Caco-2 (cell line): ENCODE measurements at regions not wholly inside any gene's neighbourhood (a gene's known extent, or its start where the extent isn't known, plus 50 kb on each side); places are given as distances from the start of the nearest gene placed in this dataset.

ENCODE experiments used
- BruUV-seq: library from RNA; stranded (reverse); fragments of 400-500 nt; replicated peaks from 2 replicates; lab custom pipeline; 2021; lab: Mats Ljungman, UMichigan
- CTCF ChIA-PET: fragments of 300-600 bp; sonication (Branson Sonifier 250); formaldehyde crosslinking; loops from one replicate; lab custom pipeline; 2022; ENCODE audit warnings: antibody characterized with exemption; lab: Charles Lee
- POLR2A ChIA-PET: fragments of 300-600 bp; sonication (Branson Sonifier 250); formaldehyde crosslinking; loops from one replicate; lab custom pipeline; 2022; ENCODE audit warnings: antibody characterized with exemption; lab: Charles Lee
- DNase-seq, 2 experiments: peaks; one replicate each; pipeline versions ENCODE4 v3.0.0 to v3.0.0-alpha.2; 2020 to 2022
- H3K27me3 ChIP-seq: replicated peaks from 2 replicates; pipeline ENCODE4 v1.6.0; 2011; ENCODE audit warnings: low read length; ENCODE audit not compliant: control insufficient read depth, insufficient read depth
- H3K36me3 ChIP-seq: 2 replicates; pipeline ENCODE4 v1.5.1; 2011; ENCODE audit warnings: low read length; ENCODE audit not compliant: control insufficient read depth, insufficient read depth
- H3K4me1 ChIP-seq: fragments of 250-450 bp; sonication (Bioruptor Pico); 2 replicates; pipeline ENCODE4 v1.5.1; 2020; ENCODE audit warnings: mild to moderate bottlenecking
- H3K4me3 ChIP-seq: 2 replicates; pipeline ENCODE4 v1.5.1; 2011; ENCODE audit warnings: low read depth, mild to moderate bottlenecking, control low read depth, low read length
- H3K9me3 ChIP-seq: fragments of 250-450 bp; sonication (Bioruptor Pico); 2 replicates; pipeline ENCODE4 v1.5.1; 2020; ENCODE audit warnings: mild to moderate bottlenecking, moderate library complexity
- H3K27ac Mint-ChIP-seq: one replicate; pipeline ENCODE4 v1.8.0; 2022; ENCODE audit warnings: mixed read lengths; ENCODE audit not compliant: unreplicated experiment
- H3K27me3 Mint-ChIP-seq: one replicate; pipeline ENCODE4 v1.8.0; 2022; ENCODE audit warnings: mixed read lengths; ENCODE audit not compliant: insufficient read depth, unreplicated experiment
- H3K36me3 Mint-ChIP-seq: one replicate; pipeline ENCODE4 v1.8.0; 2022; ENCODE audit warnings: mild to moderate bottlenecking, mixed read lengths; ENCODE audit not compliant: insufficient read depth, unreplicated experiment
- H3K4me1 Mint-ChIP-seq: one replicate; pipeline ENCODE4 v1.8.0; 2022; ENCODE audit warnings: low read depth, mixed read lengths; ENCODE audit not compliant: unreplicated experiment
- H3K4me3 Mint-ChIP-seq: one replicate; pipeline ENCODE4 v1.8.0; 2022; ENCODE audit warnings: mild to moderate bottlenecking, moderate library complexity, mixed read lengths; ENCODE audit not compliant: unreplicated experiment
- H3K9me3 Mint-ChIP-seq: one replicate; pipeline ENCODE4 v1.8.0; 2022; ENCODE audit warnings: mixed read lengths; ENCODE audit not compliant: unreplicated experiment
- CTCF ChIP-seq, 2 experiments: fragments of 200-600 bp in 1 of 2; IDR thresholded peaks; 1 replicate in 1 of 2; 2 replicates in 1 of 2; pipeline versions ENCODE4 v1.5.1 to v1.8.0; 2011 to 2022; ENCODE audit warnings: antibody characterized with exemption in 1 of 2, control low read depth in 1 of 2, inconsistent platforms in 1 of 2, low read depth in 1 of 2, low read length in 1 of 2, mild to moderate bottlenecking in 1 of 2, moderate library complexity in 1 of 2; ENCODE audit not compliant: insufficient read depth in 1 of 2, severe bottlenecking in 1 of 2, unreplicated experiment in 1 of 2
- intact Hi-C: fragments of 100-400 bp; cut with micrococcal nuclease; formaldehyde crosslinking; loops from one replicate; pipeline ENCODE4 v1.10.0; 2022; ENCODE audit not compliant: unreplicated experiment

- no peak for DNase-seq
- H3K4me1 ChIP-seq, result no peaks in the 10 kb centered on the region
- no peaks in the 10 kb centered on the region for H3K9me3 ChIP-seq
- POLR2A ChIA-PET, result no interaction called here
- CTCF ChIA-PET, result no interaction called here
- H3K4me1 Mint-ChIP-seq, result no peaks in the 10 kb centered on the region
- peaks cover 4% of the 10 kb centered on the region for H3K9me3 Mint-ChIP-seq
- no peaks in the 10 kb centered on the region for H3K36me3 Mint-ChIP-seq
- no peaks in the 10 kb centered on the region for H3K36me3 ChIP-seq
- H3K27me3 Mint-ChIP-seq, result no peaks in the 10 kb centered on the region
- no peak overlapping the region for H3K27ac Mint-ChIP-seq
- no peak overlapping the region for H3K4me3 Mint-ChIP-seq
- no peak for TF ChIP-seq CTCF (IDR thresholded peaks at IDR 0.05; ENCODE audit: insufficient read depth in 1 of 2, low read depth in 1 of 2, low read length in 1 of 2, severe bottlenecking in 1 of 2, unreplicated experiment in 1 of 2)
- intact Hi-C loops, result no loop called here
- BruUV-seq, result no TSS peak
- no peaks in the 10 kb centered on the region for H3K27me3 ChIP-seq
- no peak overlapping the region for H3K4me3 ChIP-seq
Observed at GRCh38 chr18:75945265-75945933, 517.9 kb upstream of the SMIM21 start.

DNA sequence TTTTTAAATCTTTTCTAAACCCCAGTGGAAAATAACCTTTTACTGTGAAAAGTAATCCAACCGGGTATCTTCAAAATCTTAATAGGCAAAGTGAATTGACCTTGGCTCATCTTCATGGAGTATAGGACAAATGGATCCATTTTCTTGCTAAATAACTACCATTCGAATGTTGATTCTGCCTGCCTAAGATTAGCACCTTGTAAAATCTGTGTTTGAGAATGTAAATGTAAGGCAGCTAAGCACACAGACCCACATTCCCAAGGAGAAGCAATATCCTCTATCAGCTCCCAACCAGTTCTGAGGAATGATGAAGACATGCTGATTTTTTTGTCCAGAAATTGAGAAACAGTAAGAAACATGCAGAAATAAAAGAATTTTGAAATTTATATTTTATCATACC lies 509.8 kb upstream of the SMIM21 start:
- no peak overlapping the region for H3K27ac Mint-ChIP-seq
- no peaks in the 10 kb centered on the region for H3K36me3 Mint-ChIP-seq
- H3K4me3 Mint-ChIP-seq, result no peak overlapping the region
- Histone ChIP-seq H3K9me3 (no peaks in the 10 kb centered on the region), H3K4me1 (no peaks in the 10 kb centered on the region), H3K27me3 (no peaks in the 10 kb centered on the region), H3K36me3 (no peaks in the 10 kb centered on the region), H3K4me3 (no peak overlapping the region)
- H3K27me3 Mint-ChIP-seq, result peaks cover 4% of the 10 kb centered on the region
- BruUV-seq, result no TSS peak
- no peaks in the 10 kb centered on the region for H3K4me1 Mint-ChIP-seq
- ChIA-PET CTCF (no interaction called here), POLR2A (no interaction called here)
- no peak for TF ChIP-seq CTCF (IDR thresholded peaks at IDR 0.05; ENCODE audit: insufficient read depth in 1 of 2, low read depth in 1 of 2, low read length in 1 of 2, severe bottlenecking in 1 of 2, unreplicated experiment in 1 of 2)
- H3K9me3 Mint-ChIP-seq, result no peaks in the 10 kb centered on the region
- intact Hi-C loops, result no loop called here
- no peak for DNase-seq

GRCh38 chr18:75936862-75937261 lies 509.4 kb upstream of the SMIM21 start:
- no TSS peak for BruUV-seq

More at GRCh38 chr18:75936862-75937261, 509.4 kb upstream of the SMIM21 start:
- H3K27ac Mint-ChIP-seq, result no peak overlapping the region
- Histone ChIP-seq H3K4me3 (no peak overlapping the region), H3K9me3 (no peaks in the 10 kb centered on the region), H3K36me3 (no peaks in the 10 kb centered on the region), H3K27me3 (no peaks in the 10 kb centered on the region), H3K4me1 (no peaks in the 10 kb centered on the region)
- H3K36me3 Mint-ChIP-seq, result no peaks in the 10 kb centered on the region
- ChIA-PET POLR2A (no interaction called here), CTCF (no interaction called here)
- no peaks in the 10 kb centered on the region for H3K9me3 Mint-ChIP-seq
- no peaks in the 10 kb centered on the region for H3K4me1 Mint-ChIP-seq
- intact Hi-C loops, result no loop called here
- peaks cover 4% of the 10 kb centered on the region for H3K27me3 Mint-ChIP-seq
- DNase-seq, result no peak
- no peak overlapping the region for H3K4me3 Mint-ChIP-seq
- TF ChIP-seq CTCF (IDR thresholded peaks at IDR 0.05; ENCODE audit: insufficient read depth in 1 of 2, low read depth in 1 of 2, low read length in 1 of 2, severe bottlenecking in 1 of 2, unreplicated experiment in 1 of 2), result no peak
